ENCODE measurements at regions not wholly inside any gene's neighbourhood (a gene's known extent, or its start where the extent isn't known, plus 50 kb on each side); places are given as distances from the start of the nearest gene placed in this dataset.
A peak's percentile ranks its signal among the peaks of the same experiment; 100 is the strongest.
"Not testable (repeated sequence)": the region's sequence is repeated elsewhere in the genome, so short reads cannot be mapped to it uniquely, and the experiment has no call there.

- DNase-seq (ENCODE audit: low spot score in 2 of 2) = no peak
- Mint-ChIP-seq H3K9me3 (no peaks in the 10 kb centered on the region), H3K27ac (no peak overlapping the region), H3K36me3 (no peaks in the 10 kb centered on the region)
- ATAC-seq = no peak
Observed at GRCh38 chr4:23993373-23993772, 103.5 kb upstream of the PPARGC1A start.

- Mint-ChIP-seq H3K9me3 (no peaks in the 10 kb centered on the region), H3K27ac (no peak overlapping the region), H3K36me3 (no peaks in the 10 kb centered on the region)
- ATAC-seq = no peak
- no peak for DNase-seq (ENCODE audit: low spot score in 2 of 2)
Observed at GRCh38 chr4:23991444-23991843, 101.6 kb upstream of the PPARGC1A start.

- no peaks in the 10 kb centered on the region for H3K36me3 Mint-ChIP-seq
- DNase-seq (ENCODE audit: low spot score in 2 of 2) = no peak
- no peak overlapping the region for H3K27ac Mint-ChIP-seq
- no peaks in the 10 kb centered on the region for H3K9me3 Mint-ChIP-seq
- no peak for ATAC-seq
Observed at GRCh38 chr4:23986270-23986669, 96.4 kb upstream of the PPARGC1A start.

- Mint-ChIP-seq H3K9me3 (no peaks in the 10 kb centered on the region), H3K27ac (no peak overlapping the region), H3K36me3 (no peaks in the 10 kb centered on the region)
- DNase-seq (ENCODE audit: low spot score in 2 of 2) (no peak), ATAC-seq (no peak)
Observed at GRCh38 chr4:23981328-23981727, 91.5 kb upstream of the PPARGC1A start.

- DNase-seq (ENCODE audit: low spot score in 2 of 2) (no peak), ATAC-seq (no peak)
- Mint-ChIP-seq H3K27ac (no peak overlapping the region), H3K36me3 (no peaks in the 10 kb centered on the region), H3K9me3 (no peaks in the 10 kb centered on the region)
Observed at GRCh38 chr4:23979534-23979933, 89.7 kb upstream of the PPARGC1A start.

GRCh38 chr4:23978002-23978401, 88.2 kb upstream of the PPARGC1A start:
- H3K36me3 Mint-ChIP-seq = no peaks in the 10 kb centered on the region
- no peak overlapping the region for H3K27ac Mint-ChIP-seq
- DNase-seq (ENCODE audit: low spot score in 2 of 2) (no peak), ATAC-seq (no peak)
- H3K9me3 Mint-ChIP-seq = no peaks in the 10 kb centered on the region

GRCh38 chr4:23976423-23976822, 86.6 kb upstream of the PPARGC1A start:
- DNase-seq (ENCODE audit: low spot score in 2 of 2) (no peak), ATAC-seq (no peak)
- H3K27ac Mint-ChIP-seq = peak overlapping the region in 1 of 2 donors; percentile 24
- no peaks in the 10 kb centered on the region for H3K36me3 Mint-ChIP-seq
- no peaks in the 10 kb centered on the region for H3K9me3 Mint-ChIP-seq

GRCh38 chr4:23973308-23973855, 83.5 kb upstream of the PPARGC1A start:
- Mint-ChIP-seq H3K9me3 (no peaks in the 10 kb centered on the region), H3K36me3 (no peaks in the 10 kb centered on the region), H3K27ac (no peak overlapping the region)
- no peak for DNase-seq (ENCODE audit: low spot score in 2 of 2)
- no peak for ATAC-seq

GRCh38 chr4:23972805-23973204, 83.0 kb upstream of the PPARGC1A start:
- H3K27ac Mint-ChIP-seq = no peak overlapping the region
- ATAC-seq (no peak), DNase-seq (ENCODE audit: low spot score in 2 of 2) (no peak)
- H3K9me3 Mint-ChIP-seq = no peaks in the 10 kb centered on the region
- no peaks in the 10 kb centered on the region for H3K36me3 Mint-ChIP-seq

- no peaks in the 10 kb centered on the region for H3K9me3 Mint-ChIP-seq
- H3K36me3 Mint-ChIP-seq = no peaks in the 10 kb centered on the region
- DNase-seq (ENCODE audit: low spot score in 2 of 2) = no peak
- H3K27ac Mint-ChIP-seq = no peak overlapping the region
- no peak for ATAC-seq
Observed at GRCh38 chr4:23972187-23972586, 82.3 kb upstream of the PPARGC1A start.

- no peaks in the 10 kb centered on the region for H3K9me3 Mint-ChIP-seq
- H3K27ac Mint-ChIP-seq = no peak overlapping the region
- ATAC-seq (no peak), DNase-seq (ENCODE audit: low spot score in 2 of 2) (no peak)
- H3K36me3 Mint-ChIP-seq = no peaks in the 10 kb centered on the region
Observed at GRCh38 chr4:23970201-23970850, 80.5 kb upstream of the PPARGC1A start.

GRCh38 chr4:23969635-23970145, 79.8 kb upstream of the PPARGC1A start:
- DNase-seq (ENCODE audit: low spot score in 2 of 2) = no peak
- no peaks in the 10 kb centered on the region for H3K9me3 Mint-ChIP-seq
- no peak for ATAC-seq
- H3K27ac Mint-ChIP-seq = no peak overlapping the region
- no peaks in the 10 kb centered on the region for H3K36me3 Mint-ChIP-seq

GRCh38 chr4:23967281-23967680, 77.4 kb upstream of the PPARGC1A start:
- ATAC-seq (no peak), DNase-seq (ENCODE audit: low spot score in 2 of 2) (no peak)
- no peaks in the 10 kb centered on the region for H3K36me3 Mint-ChIP-seq
- H3K27ac Mint-ChIP-seq = no peak overlapping the region
- H3K9me3 Mint-ChIP-seq = peaks cover 0 to 6% of the 10 kb centered on the region in 2 donors

- Mint-ChIP-seq H3K27ac (no peak overlapping the region), H3K9me3 (peaks cover 0 to 6% of the 10 kb centered on the region in 2 donors), H3K36me3 (no peaks in the 10 kb centered on the region)
- DNase-seq (ENCODE audit: low spot score in 2 of 2) (no peak), ATAC-seq (no peak)
Observed at GRCh38 chr4:23966725-23967124, 76.9 kb upstream of the PPARGC1A start.

GRCh38 chr4:23962462-23962861, 72.6 kb upstream of the PPARGC1A start:
- H3K36me3 Mint-ChIP-seq = no peaks in the 10 kb centered on the region
- ATAC-seq = no peak

GRCh38 chr4:23961395-23961794, 71.5 kb upstream of the PPARGC1A start:
- not testable (repeated sequence) for H3K36me3 Mint-ChIP-seq; ATAC-seq; H3K27ac Mint-ChIP-seq; DNase-seq (ENCODE audit: low spot score in 2 of 2)
- peaks cover 6 to 11% of the 10 kb centered on the region in 2 donors for H3K9me3 Mint-ChIP-seq

More at GRCh38 chr4:23962462-23962861, 72.6 kb upstream of the PPARGC1A start:
- DNase-seq (ENCODE audit: low spot score in 2 of 2) = no peak
- Mint-ChIP-seq H3K27ac (no peak overlapping the region), H3K9me3 (peaks cover under 1 to 6% of the 10 kb centered on the region in 2 donors)

GRCh38 chr4:23959396-23960148, 69.7 kb upstream of the PPARGC1A start:
- H3K9me3 Mint-ChIP-seq = peaks cover 6 to 11% of the 10 kb centered on the region in 2 donors
- ATAC-seq (no peak), DNase-seq (ENCODE audit: low spot score in 2 of 2) (no peak)
- H3K27ac Mint-ChIP-seq = no peak overlapping the region
- no peaks in the 10 kb centered on the region for H3K36me3 Mint-ChIP-seq

All from activated naive CD4-positive, alpha-beta T cell treated with anti-CD3 and anti-CD28 coated beads, Interleukin-2, amount 50 U/mL, for 72 hours (primary cell).